GM10847 (cell line): ENCODE measurements at regions not wholly inside any gene's neighbourhood (a gene's known extent, or its start where the extent isn't known, plus 50 kb on each side); places are given as distances from the start of the nearest gene placed in this dataset.

Experiments
- POLR2A ChIP-seq: IDR thresholded peaks from 2 replicates; pipeline ENCODE4 v1.6.1; 2011; ENCODE audit not compliant: insufficient read length; ENCODE audit errors: extremely low read depth

DNA sequence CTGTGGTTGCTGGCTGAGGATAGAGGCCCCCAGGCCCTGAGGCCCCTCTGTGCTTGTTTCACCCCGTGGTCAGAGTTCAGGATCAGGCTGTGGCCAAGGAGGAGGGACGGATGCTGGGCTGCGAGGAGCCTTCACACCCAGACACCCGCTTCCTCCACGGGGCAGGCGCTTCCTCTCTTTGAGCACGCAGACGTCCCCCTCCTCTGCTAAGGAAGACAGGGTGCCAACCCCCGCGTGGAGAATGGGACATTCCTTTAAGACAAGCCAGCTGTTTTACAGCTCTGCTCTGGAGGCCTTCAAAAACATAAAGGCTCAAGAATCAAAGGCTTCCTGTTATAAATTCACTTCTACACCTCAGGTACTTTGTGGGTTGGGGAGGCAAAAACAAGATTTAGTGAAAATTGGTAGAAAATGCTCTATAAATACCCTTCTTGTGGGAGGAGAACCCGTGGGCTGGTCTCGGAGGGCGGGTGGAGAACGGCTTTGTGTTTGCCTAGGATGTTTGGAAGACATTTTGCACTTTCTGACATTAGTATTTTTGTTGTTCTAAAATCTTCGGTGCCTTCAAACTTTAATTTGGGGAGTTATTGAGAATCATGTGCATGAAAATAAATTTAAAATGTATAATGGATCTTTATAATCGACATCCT lies 60.8 kb upstream of the FOXF1 start:
- no peak for TF ChIP-seq POLR2A

DNA sequence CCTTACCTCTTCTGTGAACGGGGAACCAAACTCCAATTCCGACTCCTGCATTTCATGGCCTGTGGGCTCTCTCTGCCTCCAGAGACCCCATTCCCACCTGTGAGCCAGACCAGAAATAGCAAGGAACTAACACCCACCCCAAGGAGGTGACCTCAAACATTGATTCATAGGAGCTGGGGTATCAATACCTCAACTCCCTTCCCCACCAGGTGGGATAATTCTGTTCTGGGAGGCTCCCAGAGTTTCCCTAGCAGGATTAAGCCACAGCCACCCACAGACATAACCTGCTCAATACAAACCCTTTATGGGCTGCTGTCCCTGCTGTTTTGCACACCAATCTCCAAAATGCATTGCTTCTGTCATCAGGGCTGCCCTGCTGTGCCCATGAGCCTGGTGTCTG lies 59.6 kb upstream of the FOXF1 start:
- TF ChIP-seq POLR2A = no peak

DNA sequence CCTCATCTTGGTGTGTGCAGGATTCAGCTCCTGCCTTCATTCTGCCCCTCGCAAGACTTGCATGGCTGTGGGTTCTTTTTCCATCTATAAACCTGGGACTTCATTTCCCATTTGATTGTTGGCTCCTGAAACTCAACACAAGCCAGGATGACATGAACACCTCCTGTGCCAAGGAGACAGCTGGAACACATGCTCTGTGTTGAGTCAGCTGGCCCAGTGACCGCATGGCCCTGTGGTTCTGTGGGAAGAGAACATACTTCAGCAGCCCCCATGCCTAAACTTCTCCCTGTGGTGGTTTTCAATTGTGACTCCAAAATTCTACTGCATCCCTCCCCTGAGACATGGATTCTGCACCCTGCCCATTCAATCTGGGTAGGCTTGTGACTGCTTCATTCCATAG lies 57.9 kb upstream of the FOXF1 start:
- no peak for TF ChIP-seq POLR2A

DNA sequence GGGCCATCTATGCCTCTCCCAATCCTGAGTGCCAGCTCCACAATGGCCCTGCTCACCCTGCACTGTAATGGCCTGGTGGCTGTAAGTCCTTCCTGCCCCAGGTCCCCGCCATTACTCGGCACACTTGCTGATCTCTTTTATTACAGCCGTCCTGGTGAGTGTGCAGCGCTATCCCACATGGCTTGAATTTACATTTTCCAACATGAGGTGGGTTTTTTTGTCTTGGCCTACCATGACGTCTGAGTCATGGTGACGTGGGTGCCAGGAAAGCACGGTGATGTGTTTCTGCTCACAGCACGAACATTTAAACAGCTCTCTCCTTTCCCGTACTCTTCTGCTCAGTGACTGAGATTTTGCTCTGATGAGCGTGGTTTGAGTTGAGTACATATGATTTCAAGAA lies 55.2 kb upstream of the FOXF1 start:
- no peak for TF ChIP-seq POLR2A

DNA sequence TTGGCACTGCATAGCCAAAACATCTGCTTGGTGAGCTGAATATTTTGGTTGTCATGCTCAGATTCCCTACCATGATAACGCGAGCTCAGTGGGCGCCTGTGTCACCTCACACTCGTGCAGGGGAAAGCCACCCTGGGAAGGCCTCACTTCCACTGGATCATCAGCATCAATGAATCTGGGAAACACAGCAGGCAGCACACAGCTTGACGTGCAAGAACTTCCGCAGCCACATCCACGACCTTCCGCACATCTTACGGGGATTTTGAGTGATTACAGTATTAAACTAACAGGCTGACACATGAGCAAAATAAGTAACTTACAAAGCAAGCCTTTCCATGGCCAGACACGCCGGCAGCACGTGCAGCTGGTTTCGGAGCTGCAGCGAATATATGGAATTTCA lies 54.7 kb upstream of the FOXF1 start:
- TF ChIP-seq POLR2A = no peak

DNA sequence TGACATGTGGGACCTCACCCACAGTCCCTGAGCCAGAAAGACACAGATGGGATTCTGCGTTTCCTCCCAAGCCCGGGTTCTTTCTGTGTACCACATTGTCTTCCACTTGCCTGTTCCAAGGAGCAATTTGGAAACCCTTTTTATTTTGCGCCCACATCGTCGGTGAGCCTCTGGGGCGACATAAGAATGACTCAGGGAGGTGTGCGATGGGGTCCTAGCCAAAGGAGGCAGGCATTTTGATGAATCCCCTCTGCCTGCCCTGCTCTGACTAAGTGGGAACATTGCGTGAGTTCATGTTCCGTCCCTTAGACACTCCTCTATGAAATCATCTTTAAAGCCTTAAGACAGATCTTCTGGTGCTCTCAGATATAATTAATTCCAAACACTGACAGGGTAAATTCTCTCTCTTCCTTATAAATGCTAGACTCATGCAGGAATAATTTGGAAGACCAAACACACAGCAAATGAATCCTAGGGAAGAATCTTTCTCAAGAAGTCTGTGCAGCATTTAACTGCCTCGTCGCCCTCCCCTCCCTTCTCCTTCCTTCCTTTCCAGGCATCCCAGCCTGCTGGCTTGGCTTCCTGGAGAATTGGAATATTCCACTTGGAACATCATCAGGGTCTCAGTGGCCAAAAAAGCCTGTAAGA lies 52.7 kb upstream of the FOXF1 start:
- no peak for TF ChIP-seq POLR2A

DNA sequence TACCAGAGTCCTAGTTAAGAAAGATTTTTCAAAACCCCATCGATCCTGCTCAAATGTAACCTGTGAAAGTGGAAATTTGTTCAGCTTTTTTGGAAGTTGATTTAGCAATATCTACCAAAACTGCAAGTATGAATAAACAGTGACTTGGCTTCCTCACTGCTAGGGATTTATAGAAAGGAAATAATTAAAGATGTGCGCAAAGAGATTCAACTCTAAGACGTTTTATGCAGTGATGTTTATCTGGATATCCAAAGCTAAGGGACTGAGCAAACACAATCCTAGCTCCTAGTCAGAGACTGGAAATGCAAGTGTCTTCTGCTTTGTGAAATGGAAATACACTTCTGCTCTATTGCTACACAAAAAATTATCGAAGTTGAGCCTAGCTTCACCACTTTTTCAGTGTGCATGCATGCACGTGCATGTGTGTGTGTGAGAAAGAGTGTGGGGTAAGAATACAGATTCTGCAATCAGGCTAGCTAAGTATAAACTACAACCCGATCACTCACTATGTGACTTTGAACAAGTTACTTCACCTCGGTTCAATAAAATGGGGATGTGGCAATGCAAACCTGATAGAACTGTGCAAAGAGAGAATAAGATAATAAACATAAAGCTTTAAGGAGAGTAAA lies 52.1 kb upstream of the FOXF1 start:
- TF ChIP-seq POLR2A = no peak

DNA sequence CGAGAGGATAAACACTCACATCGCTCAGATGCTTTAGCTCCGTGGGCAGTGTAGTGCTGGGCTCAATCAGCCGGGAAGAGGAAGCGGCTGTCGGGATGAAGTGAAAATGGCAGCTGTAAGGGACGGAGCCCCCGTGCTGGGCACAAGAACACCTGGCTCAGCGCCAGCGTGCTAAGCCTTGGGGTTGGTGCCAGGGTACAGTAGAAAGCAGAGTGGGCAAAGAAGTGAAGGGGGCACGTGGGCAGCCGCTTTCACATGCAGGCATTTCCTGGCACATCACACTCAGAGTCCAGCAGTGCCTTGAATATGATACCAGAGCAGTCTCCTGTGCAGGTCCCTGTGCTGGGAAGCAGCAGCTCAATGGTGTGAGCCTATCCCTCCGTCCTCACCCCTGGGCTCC lies 51.1 kb upstream of the FOXF1 start:
- TF ChIP-seq POLR2A = no peak
